ENCODE measurements at regions not wholly inside any gene's neighbourhood (a gene's known extent, or its start where the extent isn't known, plus 50 kb on each side); places are given as distances from the start of the nearest gene placed in this dataset.

DNA sequence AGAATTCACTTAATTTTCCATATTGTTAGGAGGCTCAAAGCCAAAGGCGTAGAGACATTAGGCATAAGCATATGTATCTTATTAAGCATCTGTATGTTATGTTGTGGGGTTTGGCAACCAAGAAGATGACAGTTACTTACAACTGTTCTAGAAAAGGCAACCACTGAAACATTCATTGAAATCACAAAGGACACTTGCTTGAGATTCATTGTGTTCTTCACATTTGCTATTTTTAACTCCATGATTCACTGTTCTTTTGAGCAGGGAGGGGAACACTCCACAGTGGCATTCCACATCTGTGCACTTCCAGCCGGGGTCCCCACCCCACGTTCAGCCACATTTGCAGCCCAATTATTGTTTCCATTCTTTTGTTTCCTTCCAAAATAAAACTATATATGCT is 107.1 kb downstream of the PALM2AKAP2 start:
- TF ChIP-seq YY1 (IDR thresholded peaks at IDR 0.05; ENCODE audit: insufficient read depth, insufficient read length) (no peak), SUZ12 (IDR thresholded peaks at IDR 0.05; ENCODE audit: extremely low read depth, insufficient read depth, insufficient read length) (no peak), ZNF274 (IDR thresholded peaks at IDR 0.05; ENCODE audit: low read depth, low read length) (no peak)

Data from NT2/D1 (cell line).